AG09309 (cell line): ENCODE measurements at regions not wholly inside any gene's neighbourhood (a gene's known extent, or its start where the extent isn't known, plus 50 kb on each side); places are given as distances from the start of the nearest gene placed in this dataset.
"Not testable (repeated sequence)": the region's sequence is repeated elsewhere in the genome, so short reads cannot be mapped to it uniquely, and the experiment has no call there.

Experiments
- DNase-seq: peaks from one replicate; pipeline ENCODE4 v3.0.0-alpha.2; 2010; ENCODE audit warnings: low read depth
- H3K4me3 ChIP-seq: 2 replicates; pipeline ENCODE4 v1.5.1; 2011; ENCODE audit warnings: mild to moderate bottlenecking, low read depth, low read length, moderate library complexity; ENCODE audit not compliant: control insufficient read depth
- TF ChIP-seq, protein P1 (sequence below): IDR thresholded peaks from 2 replicates; pipeline ENCODE4 v1.5.1; 2011; ENCODE audit warnings: mild to moderate bottlenecking, low read depth, low read length, inconsistent platforms; ENCODE audit not compliant: insufficient read depth, control insufficient read depth; ENCODE audit errors: missing control alignments

- no peak overlapping the region for H3K4me3 ChIP-seq
- no peak for DNase-seq
- TF ChIP-seq, protein P1, sequence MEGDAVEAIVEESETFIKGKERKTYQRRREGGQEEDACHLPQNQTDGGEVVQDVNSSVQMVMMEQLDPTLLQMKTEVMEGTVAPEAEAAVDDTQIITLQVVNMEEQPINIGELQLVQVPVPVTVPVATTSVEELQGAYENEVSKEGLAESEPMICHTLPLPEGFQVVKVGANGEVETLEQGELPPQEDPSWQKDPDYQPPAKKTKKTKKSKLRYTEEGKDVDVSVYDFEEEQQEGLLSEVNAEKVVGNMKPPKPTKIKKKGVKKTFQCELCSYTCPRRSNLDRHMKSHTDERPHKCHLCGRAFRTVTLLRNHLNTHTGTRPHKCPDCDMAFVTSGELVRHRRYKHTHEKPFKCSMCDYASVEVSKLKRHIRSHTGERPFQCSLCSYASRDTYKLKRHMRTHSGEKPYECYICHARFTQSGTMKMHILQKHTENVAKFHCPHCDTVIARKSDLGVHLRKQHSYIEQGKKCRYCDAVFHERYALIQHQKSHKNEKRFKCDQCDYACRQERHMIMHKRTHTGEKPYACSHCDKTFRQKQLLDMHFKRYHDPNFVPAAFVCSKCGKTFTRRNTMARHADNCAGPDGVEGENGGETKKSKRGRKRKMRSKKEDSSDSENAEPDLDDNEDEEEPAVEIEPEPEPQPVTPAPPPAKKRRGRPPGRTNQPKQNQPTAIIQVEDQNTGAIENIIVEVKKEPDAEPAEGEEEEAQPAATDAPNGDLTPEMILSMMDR: no peak
Observed at GRCh38 chr14:34160619-34161018, 209.7 kb upstream of the EGLN3 start.

GRCh38 chr14:34157651-34158050, 206.8 kb upstream of the EGLN3 start:
- DNase-seq: no peak
- TF ChIP-seq, protein P1: no peak
- H3K4me3 ChIP-seq: no peak overlapping the region

GRCh38 chr14:34147461-34147860, 196.6 kb upstream of the EGLN3 start:
- TF ChIP-seq, protein P1: no peak
- no peak for DNase-seq
- H3K4me3 ChIP-seq: no peak overlapping the region

GRCh38 chr14:34140127-34140526, 189.3 kb upstream of the EGLN3 start:
- DNase-seq, H3K4me3 ChIP-seq: not testable (repeated sequence)

- H3K4me3 ChIP-seq, DNase-seq: not testable (repeated sequence)
Observed at GRCh38 chr14:34139160-34140121, 188.6 kb upstream of the EGLN3 start.

GRCh38 chr14:34138175-34138574, 187.3 kb upstream of the EGLN3 start:
- TF ChIP-seq, protein P1: no peak
- no peak for DNase-seq
- no peak overlapping the region for H3K4me3 ChIP-seq

DNA sequence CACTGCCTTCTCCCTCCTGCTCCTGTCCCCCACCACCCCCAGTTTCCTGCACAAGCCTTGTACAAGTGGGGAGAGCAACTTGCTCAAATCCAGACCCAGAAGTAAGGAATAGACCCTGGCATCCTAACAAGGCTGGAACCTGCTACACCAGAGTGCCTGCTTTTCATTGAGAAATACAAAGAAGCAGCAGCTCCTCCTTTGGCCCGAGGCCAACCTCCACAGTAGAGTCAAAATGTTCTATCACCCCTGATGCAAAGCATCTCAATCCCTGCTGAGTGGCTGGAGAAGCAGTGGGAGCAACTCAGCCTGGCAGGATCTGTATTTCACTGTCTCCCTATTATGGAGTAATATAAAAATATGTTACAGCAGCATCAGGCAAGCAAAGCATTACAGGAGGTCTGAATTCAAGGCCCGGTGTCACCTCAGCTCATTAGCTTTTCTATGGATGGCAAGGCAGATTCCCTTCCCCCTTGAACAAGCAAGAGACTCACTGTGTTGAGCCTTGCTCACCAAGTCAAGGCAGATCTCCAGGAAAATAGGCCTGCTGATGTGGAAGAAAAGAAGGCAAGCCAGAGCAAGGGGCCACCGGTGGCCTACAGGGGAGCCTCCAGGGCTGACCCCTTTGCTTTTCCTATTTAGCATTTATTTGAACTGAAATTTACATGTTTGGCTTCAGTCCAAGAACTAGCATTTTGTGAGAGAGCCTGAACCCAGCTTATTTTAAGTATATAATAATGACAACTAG, 186.3 kb upstream of the EGLN3 start:
- TF ChIP-seq, protein P1: no peak
- no peak for DNase-seq
- H3K4me3 ChIP-seq: no peak overlapping the region
